Right lobe of liver (tissue), 4 donors: ENCODE measurements at regions not wholly inside any gene's neighbourhood (a gene's known extent, or its start where the extent isn't known, plus 50 kb on each side); places are given as distances from the start of the nearest gene placed in this dataset.
"Not testable (repeated sequence)": the region's sequence is repeated elsewhere in the genome, so short reads cannot be mapped to it uniquely, and the experiment has no call there.

Experiments used
- POLR2A ChIP-seq: fragments of 450-650 bp; IDR thresholded peaks from one replicate; pipeline ENCODE4 v1.6.1; 2017; ENCODE audit warnings: antibody characterized with exemption, mild to moderate bottlenecking
- TF ChIP-seq, protein P1 (sequence below), 4 donors: fragments of 200-600 bp in 3 of 4; fragments of 450-650 bp in 1 of 4; IDR thresholded peaks; one replicate each; pipeline versions ENCODE4 v1.5.1 to v1.8.0; 2016 to 2022; ENCODE audit warnings: antibody characterized with exemption in 4 of 4, mild to moderate bottlenecking in 2 of 4
- donor health status: DM: no; HTN: no; CAD: no.
- donor health status: DM: no; HTN: no; CAD: no.
- donor health status: DM: no; HTN: yes; CAD: no.

DNA sequence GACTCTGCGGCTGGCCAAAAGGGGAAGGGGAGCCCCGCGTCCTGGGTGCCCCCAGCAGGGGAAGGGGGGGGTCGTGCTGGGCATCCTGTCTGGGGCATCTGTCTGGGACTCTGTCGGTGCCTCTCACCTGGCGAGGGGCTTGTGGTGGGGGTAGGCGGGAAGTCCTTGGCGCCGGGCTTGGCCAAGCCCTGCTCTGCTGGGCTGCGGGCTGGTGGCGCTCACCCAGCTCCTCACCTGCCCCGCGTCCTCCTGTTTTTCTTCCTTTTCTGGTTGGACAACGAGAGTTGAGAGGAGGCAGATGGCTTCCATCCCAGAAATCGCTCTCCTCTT is 88.6 kb downstream of the DEFB131A start:
- not testable (repeated sequence) for TF ChIP-seq POLR2A
- TF ChIP-seq, protein P1, sequence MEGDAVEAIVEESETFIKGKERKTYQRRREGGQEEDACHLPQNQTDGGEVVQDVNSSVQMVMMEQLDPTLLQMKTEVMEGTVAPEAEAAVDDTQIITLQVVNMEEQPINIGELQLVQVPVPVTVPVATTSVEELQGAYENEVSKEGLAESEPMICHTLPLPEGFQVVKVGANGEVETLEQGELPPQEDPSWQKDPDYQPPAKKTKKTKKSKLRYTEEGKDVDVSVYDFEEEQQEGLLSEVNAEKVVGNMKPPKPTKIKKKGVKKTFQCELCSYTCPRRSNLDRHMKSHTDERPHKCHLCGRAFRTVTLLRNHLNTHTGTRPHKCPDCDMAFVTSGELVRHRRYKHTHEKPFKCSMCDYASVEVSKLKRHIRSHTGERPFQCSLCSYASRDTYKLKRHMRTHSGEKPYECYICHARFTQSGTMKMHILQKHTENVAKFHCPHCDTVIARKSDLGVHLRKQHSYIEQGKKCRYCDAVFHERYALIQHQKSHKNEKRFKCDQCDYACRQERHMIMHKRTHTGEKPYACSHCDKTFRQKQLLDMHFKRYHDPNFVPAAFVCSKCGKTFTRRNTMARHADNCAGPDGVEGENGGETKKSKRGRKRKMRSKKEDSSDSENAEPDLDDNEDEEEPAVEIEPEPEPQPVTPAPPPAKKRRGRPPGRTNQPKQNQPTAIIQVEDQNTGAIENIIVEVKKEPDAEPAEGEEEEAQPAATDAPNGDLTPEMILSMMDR (IDR thresholded peaks at IDR 0.05), result not testable (repeated sequence)
